ENCODE measurements at regions not wholly inside any gene's neighbourhood (a gene's known extent, or its start where the extent isn't known, plus 50 kb on each side); places are given as distances from the start of the nearest gene placed in this dataset.
A peak's percentile ranks its signal among the peaks of the same experiment; 100 is the strongest.

- in situ Hi-C loops (cut with MboI; ENCODE audit: low sequenced_read_pairs in 4 of 4) (no loop called here), intact Hi-C loops (cut with DNase I; ENCODE audit: low total_unique reads) (loop anchor here (2.0 to 5.0 kb wide), 2 partner anchors 41 to 73 kb away; no protein-coding TSS in a partner anchor)
- H3K27ac ChIP-seq, result peak overlapping the region; percentile 75 to 88 (median 84)
- H3K4me1 ChIP-seq, result peaks cover 43 to 67% of the 10 kb centered on the region in 2 donors
- H3K4me3 ChIP-seq, result peak overlapping the region in 1 of 4 donors; percentile 6
- no peaks in the 10 kb centered on the region for H3K36me3 ChIP-seq
- TF ChIP-seq CTCF (IDR thresholded peaks at IDR 0.05 in 4 of 5, conservative IDR thresholded peaks at IDR 0.05 in 1 of 5), result no peak
- TF ChIP-seq POLR2A (IDR thresholded peaks at IDR 0.05), result no peak
- H3K27me3 ChIP-seq, result no peaks in the 10 kb centered on the region
- peak; percentile 67 to 84 for DNase-seq
- peak; percentile 73 to 84 for ATAC-seq
- no peaks in the 10 kb centered on the region for H3K9me3 ChIP-seq
Measured at GRCh38 chr16:85213926-85214675, 101.8 kb upstream of the CIBAR2 start.

DNA sequence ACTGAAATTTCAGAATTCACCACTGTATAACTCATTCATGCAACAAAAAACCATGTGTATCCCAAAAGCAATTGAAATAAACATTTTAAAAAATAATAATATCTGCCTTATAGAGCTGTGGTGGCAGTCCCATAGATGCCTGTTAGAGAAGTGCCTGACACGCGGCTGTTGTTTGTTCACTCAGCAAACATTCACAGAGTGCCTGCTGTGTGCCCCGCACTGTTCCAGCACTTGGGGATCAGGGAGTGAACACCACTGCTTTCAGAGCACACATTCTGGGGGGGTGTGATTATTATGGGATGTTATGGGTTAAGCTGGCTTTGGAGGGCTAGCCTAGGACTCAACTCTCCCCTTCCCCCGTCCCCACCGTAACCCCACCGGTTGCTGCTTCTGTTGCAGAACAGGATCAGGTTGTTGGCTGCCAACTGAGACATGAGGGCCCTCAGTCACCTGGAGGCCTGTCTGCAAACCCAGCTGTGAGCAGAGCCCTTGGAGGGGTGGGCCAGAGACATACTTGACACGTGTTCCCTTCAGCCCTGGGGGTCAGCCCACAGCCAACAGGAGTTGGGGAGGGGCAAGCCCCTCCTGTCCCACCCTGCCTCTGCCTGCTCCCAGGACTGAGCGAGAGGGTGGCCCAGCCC, 103.3 kb upstream of the CIBAR2 start:
- ATAC-seq, result no peak
- Histone ChIP-seq H3K27me3 (no peaks in the 10 kb centered on the region), H3K4me1 (peaks cover 40 to 66% of the 10 kb centered on the region in 2 donors), H3K36me3 (no peaks in the 10 kb centered on the region), H3K9me3 (no peaks in the 10 kb centered on the region), H3K27ac (no peak overlapping the region), H3K4me3 (no peak overlapping the region)
- in situ Hi-C loops (cut with MboI; ENCODE audit: low sequenced_read_pairs in 4 of 4), result no loop called here
- TF ChIP-seq CTCF (IDR thresholded peaks at IDR 0.05 in 4 of 5, conservative IDR thresholded peaks at IDR 0.05 in 1 of 5), result no peak
- TF ChIP-seq POLR2A (IDR thresholded peaks at IDR 0.05), result no peak
- DNase-seq, result no peak
- intact Hi-C loops (cut with DNase I; ENCODE audit: low total_unique reads), result loop anchor here (2.0 kb wide), 1 partner anchor 43 kb away; no protein-coding TSS in a partner anchor

- intact Hi-C loops (cut with DNase I; ENCODE audit: low total_unique reads), result no loop called here
- Histone ChIP-seq H3K4me1 (peaks cover 41 to 61% of the 10 kb centered on the region in 2 donors), H3K9me3 (no peaks in the 10 kb centered on the region), H3K4me3 (no peak overlapping the region), H3K36me3 (no peaks in the 10 kb centered on the region), H3K27me3 (no peaks in the 10 kb centered on the region), H3K27ac (no peak overlapping the region)
- ATAC-seq, result no peak
- TF ChIP-seq CTCF (IDR thresholded peaks at IDR 0.05 in 4 of 5, conservative IDR thresholded peaks at IDR 0.05 in 1 of 5) (no peak), POLR2A (IDR thresholded peaks at IDR 0.05) (no peak)
- no peak for DNase-seq
- in situ Hi-C loops (cut with MboI; ENCODE audit: low sequenced_read_pairs in 4 of 4), result no loop called here
Measured at GRCh38 chr16:85216522-85217375, 104.5 kb upstream of the CIBAR2 start.

GRCh38 chr16:85220125-85220839, 108.0 kb upstream of the CIBAR2 start:
- Histone ChIP-seq H3K36me3 (no peaks in the 10 kb centered on the region), H3K27ac (peak overlapping the region; percentile 75 to 80 (median 78)), H3K4me1 (peaks cover 10 to 29% of the 10 kb centered on the region in 2 donors), H3K27me3 (no peaks in the 10 kb centered on the region), H3K4me3 (peak overlapping the region; percentile 20 to 38 (median 32)), H3K9me3 (no peaks in the 10 kb centered on the region)
- peak; percentile 70 to 89 for DNase-seq
- intact Hi-C loops (cut with DNase I; ENCODE audit: low total_unique reads), result loop anchor here (2.0 kb wide), 1 partner anchor 105 kb away; no protein-coding TSS in a partner anchor
- peak; percentile 92 to 93 for ATAC-seq
- peak in 1 of 5 experiments; percentile 15 for TF ChIP-seq CTCF (IDR thresholded peaks at IDR 0.05 in 4 of 5, conservative IDR thresholded peaks at IDR 0.05 in 1 of 5)
- TF ChIP-seq POLR2A (IDR thresholded peaks at IDR 0.05), result no peak
- in situ Hi-C loops (cut with MboI; ENCODE audit: low sequenced_read_pairs in 4 of 4), result no loop called here
